ENCODE measurements at regions not wholly inside any gene's neighbourhood (a gene's known extent, or its start where the extent isn't known, plus 50 kb on each side); places are given as distances from the start of the nearest gene placed in this dataset.

- no peak for TF ChIP-seq MAX (IDR thresholded peaks at IDR 0.05)
- TF ChIP-seq EGR1 (IDR thresholded peaks at IDR 0.05; ENCODE audit: low read depth), result no peak
- TF ChIP-seq FOSL1 (IDR thresholded peaks at IDR 0.05; ENCODE audit: low read depth), result no peak
- TF ChIP-seq TCF7L2 (IDR thresholded peaks at IDR 0.05; ENCODE audit: borderline replicate concordance, extremely low read depth, insufficient read depth, insufficient read length), result no peak
- no peak for TF ChIP-seq ATF3 (IDR thresholded peaks at IDR 0.05)
- no peak for TF ChIP-seq SRF (IDR thresholded peaks at IDR 0.05; ENCODE audit: low read depth)
- no peak for TF ChIP-seq EZH2phosphoT487 (IDR thresholded peaks at IDR 0.05; ENCODE audit: borderline replicate concordance)
- no peak for TF ChIP-seq POLR2A (IDR thresholded peaks at IDR 0.05; ENCODE audit: borderline replicate concordance, extremely low read depth, insufficient read depth, insufficient read length)
- no peak for TF ChIP-seq JUND (IDR thresholded peaks at IDR 0.05)
- TF ChIP-seq POLR2AphosphoS5 (IDR thresholded peaks at IDR 0.05; ENCODE audit: low read depth, low read length), result no peak
- TF ChIP-seq ZBTB33 (IDR thresholded peaks at IDR 0.05; ENCODE audit: extremely low read depth, insufficient replicate concordance, low read length), result no peak
Observed at GRCh38 chr3:127428344-127428997, 140.6 kb upstream of the PRR20G start (continued).

GRCh38 chr3:127427666-127428065, 139.8 kb upstream of the PRR20G start:
- Histone ChIP-seq H3K9me2 (ENCODE audit: insufficient read depth) (no peaks in the 10 kb centered on the region), H3K27ac (ENCODE audit: low read depth, low read length) (no peak overlapping the region), H3K9me3 (ENCODE audit: control insufficient read depth in 1 of 2, insufficient read depth in 1 of 2, low read depth in 1 of 2, low read length in 2 of 2) (no peaks in the 10 kb centered on the region), H3K79me2 (ENCODE audit: insufficient read depth, low read length) (no peaks in the 10 kb centered on the region), H3K27me3 (ENCODE audit: insufficient read depth, low read length) (peaks cover 4% of the 10 kb centered on the region; the same call in 1 of the 2 replicates), H3K4me2 (ENCODE audit: low read length) (no peak overlapping the region), H3K4me3 (replicated peaks in 1 of 2; ENCODE audit: low read depth in 1 of 2, low read length in 2 of 2) (no peak overlapping the region), H2AFZ (ENCODE audit: low read depth, low read length, poor library complexity, severe bottlenecking) (no peak overlapping the region), H3K9ac (ENCODE audit: low read length) (no peak overlapping the region), H4K20me1 (ENCODE audit: insufficient read depth) (no peaks in the 10 kb centered on the region), H3K36me3 (ENCODE audit: control insufficient read depth in 1 of 2, insufficient read depth in 2 of 2, low read length in 2 of 2) (no peaks in the 10 kb centered on the region), H3K4me1 (ENCODE audit: control insufficient read depth in 1 of 2, insufficient read depth in 2 of 2, low read length in 2 of 2) (peaks cover 0 to 5% of the 10 kb centered on the region in 2 experiments; a peak in 2 of 4 replicates)
- ATAC-seq (no peak), DNase-seq (ENCODE audit: low read depth, low spot score) (no peak)
- POLR2A ChIA-PET, result no interaction called here
- intact Hi-C loops (cut with micrococcal nuclease), result no loop called here
- RAD21 ChIA-PET (ENCODE audit: low non-redundant PET in 1 of 2, low total read pairs in 2 of 2, uncharacterized antibody in 2 of 2, unreplicated experiment in 2 of 2), result no interaction called here
- CTCF ChIA-PET, result interaction anchor here (1.5 kb wide), 1 partner anchor 21 kb away, joined by 6 read pairs; no protein-coding TSS in a partner anchor
- no TSS peak for BruUV-seq (replicated peaks)
- no peak for TF ChIP-seq CBX3 (IDR thresholded peaks at IDR 0.05; ENCODE audit: low read depth)
- no peak for TF ChIP-seq SP1 (IDR thresholded peaks at IDR 0.05; ENCODE audit: low read depth)
- no peak for TF ChIP-seq YY1 (IDR thresholded peaks at IDR 0.05; ENCODE audit: extremely low read depth, insufficient replicate concordance, low read depth, low read length)
- no peak for TF ChIP-seq ATF3 (IDR thresholded peaks at IDR 0.05)
- no peak for TF ChIP-seq POLR2A (IDR thresholded peaks at IDR 0.05; ENCODE audit: borderline replicate concordance, extremely low read depth, insufficient read depth, insufficient read length)
- TF ChIP-seq FOSL1 (IDR thresholded peaks at IDR 0.05; ENCODE audit: low read depth), result no peak
- TF ChIP-seq SRF (IDR thresholded peaks at IDR 0.05; ENCODE audit: low read depth), result no peak
- TF ChIP-seq REST (IDR thresholded peaks at IDR 0.05; ENCODE audit: low read depth), result no peak
- no peak for TF ChIP-seq CTCF (IDR thresholded peaks at IDR 0.05 in 2 of 3, conservative IDR thresholded peaks at IDR 0.05 in 1 of 3; ENCODE audit: borderline replicate concordance in 1 of 3, insufficient read depth in 1 of 3, low read depth in 2 of 3, low read length in 2 of 3)

All from HCT116 (cell line).